HT1080 (cell line): ENCODE measurements at regions not wholly inside any gene's neighbourhood (a gene's known extent, or its start where the extent isn't known, plus 50 kb on each side); places are given as distances from the start of the nearest gene placed in this dataset.
A peak's percentile ranks its signal among the peaks of the same experiment; 100 is the strongest.

Source experiments
- DNase-seq: peaks from one replicate; pipeline ENCODE4 v3.0.0-alpha.2; 2015; ENCODE audit warnings: low read depth

DNA sequence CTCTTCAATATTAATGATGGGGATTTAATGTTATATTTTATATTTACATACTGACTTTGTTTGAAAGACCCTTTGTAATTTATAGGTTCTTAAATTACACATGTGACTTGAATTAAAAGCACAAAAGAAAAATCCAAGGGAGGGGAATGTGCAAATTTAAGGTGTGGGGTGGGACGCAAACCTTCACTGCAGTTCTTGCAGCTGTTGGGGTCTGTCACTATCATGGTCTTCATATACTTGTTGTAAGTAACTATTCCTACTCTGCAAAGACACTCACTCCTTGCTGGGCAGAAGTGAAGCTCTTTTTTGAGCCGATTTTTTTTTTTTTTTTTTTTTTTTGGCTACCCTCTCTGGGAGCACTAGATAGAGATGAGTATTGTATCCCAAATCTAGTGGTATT, 505.3 kb downstream of the ARHGEF28 start:
- no peak for DNase-seq

DNA sequence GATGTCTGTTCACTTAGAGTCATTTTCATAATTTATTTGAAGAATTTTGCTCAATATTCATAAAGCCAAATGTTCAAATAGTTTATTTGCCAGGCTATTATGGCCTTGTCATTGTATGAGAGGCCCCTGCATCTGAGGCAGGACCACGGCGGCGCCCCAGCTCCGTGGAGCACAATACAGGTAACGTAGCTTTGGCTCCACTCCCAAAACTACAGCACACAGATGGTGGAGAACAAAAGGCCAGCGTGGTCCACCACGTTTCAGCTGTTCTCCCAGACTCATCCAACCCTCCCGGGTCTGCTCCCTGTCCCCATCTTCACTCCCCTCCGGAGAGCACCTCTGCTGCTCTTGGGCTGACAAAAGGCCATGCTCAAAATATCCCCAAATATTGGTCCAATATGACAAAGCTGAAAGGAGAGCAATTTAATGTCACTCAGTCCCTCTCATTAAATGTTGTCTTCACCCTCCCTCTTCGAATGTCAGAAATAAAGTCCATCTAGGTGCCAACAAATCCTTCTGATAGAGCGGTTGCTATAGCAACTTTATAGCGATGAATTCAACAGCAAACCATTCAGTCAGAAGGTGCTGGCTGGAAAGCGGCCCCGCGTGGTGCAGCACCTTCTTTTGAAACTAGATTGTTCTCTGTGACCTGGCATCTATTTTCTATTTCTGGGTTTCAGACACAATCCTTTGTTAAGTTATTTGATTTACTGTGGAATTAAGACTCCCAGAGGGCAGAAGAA, 504.3 kb downstream of the ARHGEF28 start:
- DNase-seq: no peak

DNA sequence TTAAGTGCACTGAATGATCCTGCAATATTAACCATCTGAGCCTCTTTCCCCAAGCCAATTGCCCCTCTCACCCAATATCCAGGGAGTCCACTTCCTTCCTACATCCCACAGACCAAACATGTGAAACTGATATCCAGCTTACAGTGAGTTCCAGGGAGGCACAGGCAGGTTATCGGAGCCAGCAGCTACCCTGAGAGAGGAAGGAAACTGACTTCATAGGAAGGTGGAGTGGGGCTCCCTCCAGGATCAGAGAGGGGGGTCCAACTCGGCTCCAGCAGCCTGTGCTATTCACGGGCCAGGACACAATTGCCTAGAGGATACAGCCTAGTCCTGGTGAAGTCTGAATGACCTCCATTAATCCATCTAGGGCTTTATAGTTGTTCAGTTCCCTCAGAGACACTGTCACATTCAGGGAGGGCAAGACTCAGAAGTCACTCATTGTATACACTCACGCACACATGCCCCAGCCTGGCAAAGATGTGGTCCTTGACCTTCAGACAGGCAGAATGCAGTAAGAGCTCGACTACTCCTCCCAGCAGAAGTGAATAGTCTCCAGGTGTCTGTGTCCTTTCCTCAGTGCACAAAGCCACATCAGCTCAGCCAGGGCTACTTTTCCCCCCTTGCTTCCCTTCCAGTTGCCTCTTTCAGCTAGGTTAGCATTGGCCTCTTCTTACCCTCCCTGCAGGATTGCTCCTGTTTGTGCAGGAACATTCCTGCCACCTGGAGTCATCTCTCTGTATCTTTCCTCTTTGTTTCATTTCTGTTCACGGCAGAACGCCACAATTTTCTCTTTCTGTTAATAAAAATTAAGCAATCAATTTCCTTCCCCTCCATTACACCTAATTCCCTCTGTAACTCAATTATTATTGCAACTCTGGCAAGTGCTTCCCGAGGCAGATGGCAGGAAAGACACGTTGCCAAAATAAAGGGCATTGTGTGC, 501.7 kb downstream of the ARHGEF28 start:
- DNase-seq: peak; percentile 40

DNA sequence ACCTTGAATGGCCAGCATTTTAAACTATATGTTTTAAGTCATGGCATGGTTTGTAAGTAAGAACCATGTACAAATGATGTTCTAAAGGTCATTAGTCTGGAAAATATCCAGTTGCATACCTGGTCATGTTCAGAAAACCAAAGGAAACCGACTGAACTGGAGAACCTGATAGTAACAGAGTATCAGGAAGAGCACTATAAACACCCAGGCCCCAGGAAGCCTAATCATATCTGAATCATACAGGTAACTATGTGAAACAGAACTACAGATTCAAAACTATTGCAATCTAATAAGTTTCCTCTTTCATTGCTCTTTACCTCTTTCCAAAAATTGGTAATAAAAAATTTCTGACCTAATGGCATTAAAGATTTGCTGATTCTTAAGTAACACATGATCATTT, 500.3 kb downstream of the ARHGEF28 start:
- DNase-seq: no peak

DNA sequence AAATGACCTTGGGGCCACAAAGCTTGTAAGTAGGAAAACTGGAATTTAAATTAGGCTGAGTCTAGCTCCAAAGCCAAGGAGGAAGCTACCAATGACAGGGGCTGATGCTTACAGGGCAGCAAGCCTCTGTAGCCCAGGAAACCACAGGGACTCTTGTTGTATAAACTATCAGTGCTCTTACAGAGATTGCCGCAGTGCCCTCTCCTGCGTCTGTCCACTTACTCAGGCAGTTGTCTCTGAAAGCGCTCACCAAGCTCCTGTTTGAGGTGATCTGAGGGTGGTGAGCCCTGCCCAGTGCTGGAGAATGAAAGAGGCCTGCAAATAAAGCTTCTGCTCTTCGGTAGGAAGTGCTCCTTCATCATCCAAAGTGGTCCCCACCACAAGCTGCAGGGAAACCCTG, 498.8 kb downstream of the ARHGEF28 start:
- no peak for DNase-seq

DNA sequence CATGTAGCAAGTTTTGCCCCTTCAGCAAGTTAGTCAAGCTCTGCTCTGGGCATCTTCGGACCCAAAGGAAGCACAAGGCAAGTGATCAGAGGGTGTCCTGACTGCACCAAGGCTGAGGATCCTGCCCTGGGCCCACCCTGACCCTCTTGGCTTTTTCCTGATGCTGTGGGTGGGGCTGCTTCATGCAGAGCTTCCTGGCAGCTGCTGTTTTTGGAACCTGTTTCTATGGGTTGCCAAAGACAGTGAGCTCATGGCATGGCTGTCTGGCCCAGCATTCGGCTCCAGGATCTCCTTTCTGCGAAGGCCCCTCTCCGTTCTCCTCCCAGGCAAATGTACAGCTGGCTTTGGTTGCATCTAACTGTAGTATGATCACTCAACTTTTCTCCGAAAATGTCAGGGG, 497.9 kb downstream of the ARHGEF28 start:
- no peak for DNase-seq

DNA sequence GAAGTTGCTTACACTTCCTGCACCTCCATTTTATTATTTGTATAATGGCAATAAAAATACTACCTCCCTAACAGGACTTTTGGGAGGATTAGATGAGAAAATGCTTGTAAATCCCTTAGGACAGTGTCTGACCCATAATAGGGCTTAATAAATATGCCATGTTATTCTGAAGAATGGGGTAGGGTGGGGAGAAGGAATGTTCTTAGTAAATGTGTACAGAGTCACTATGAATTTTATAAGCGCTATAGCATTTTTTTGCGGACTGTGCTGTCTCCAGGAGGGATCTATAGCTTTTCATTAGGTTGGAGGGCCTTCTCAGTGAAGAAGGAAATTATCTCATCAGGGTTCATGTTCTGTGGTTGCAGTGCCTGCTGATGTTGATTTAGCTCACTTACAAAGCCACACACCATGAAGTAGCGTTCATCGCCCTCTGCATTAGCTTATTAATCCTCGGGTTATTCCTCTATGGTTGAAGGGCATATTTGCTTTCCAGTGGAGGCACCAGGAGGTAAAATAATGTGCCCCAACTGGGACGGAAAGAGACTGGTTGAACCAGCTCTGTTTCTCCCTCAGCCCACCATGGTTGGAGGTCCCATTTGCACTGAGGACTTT, 497.1 kb downstream of the ARHGEF28 start:
- DNase-seq: no peak

DNA sequence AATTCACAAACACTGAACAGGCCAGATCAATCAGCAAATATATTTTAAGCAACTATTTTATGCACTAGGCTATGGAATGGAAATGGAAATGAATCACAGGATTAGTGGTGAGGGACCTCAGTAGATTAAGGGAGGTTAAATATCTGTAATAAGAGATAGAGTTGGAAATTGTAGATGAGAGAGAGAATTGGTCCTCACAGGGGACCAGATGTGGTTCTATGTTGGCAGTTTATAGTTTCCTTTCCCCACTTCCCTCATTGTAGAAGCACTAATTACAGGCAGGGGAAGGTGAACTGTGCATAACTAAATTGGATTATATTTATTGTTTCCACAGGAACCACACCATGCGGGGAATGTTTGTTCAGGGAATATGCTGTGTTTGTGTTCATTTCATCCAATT, 496.2 kb downstream of the ARHGEF28 start:
- no peak for DNase-seq

DNA sequence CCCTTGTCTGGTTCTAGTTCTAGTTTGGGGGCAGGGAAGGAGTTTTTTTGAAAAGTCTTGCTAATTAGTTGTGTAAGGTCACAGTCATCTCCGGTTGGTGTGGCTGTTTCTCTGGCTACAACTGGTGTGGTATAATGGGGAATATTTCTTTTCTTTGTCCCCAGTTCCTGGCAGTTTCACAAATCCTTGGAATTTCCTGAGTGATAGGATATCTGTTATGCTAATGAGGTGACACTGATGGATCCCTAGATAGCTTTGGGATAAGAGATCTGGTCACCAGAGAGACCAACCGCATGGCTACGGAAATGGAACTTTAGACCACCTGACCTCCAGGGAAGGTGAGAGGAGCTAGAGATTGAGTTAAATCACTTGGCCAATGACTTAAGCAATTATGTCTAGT, 494.6 kb downstream of the ARHGEF28 start:
- no peak for DNase-seq

DNA sequence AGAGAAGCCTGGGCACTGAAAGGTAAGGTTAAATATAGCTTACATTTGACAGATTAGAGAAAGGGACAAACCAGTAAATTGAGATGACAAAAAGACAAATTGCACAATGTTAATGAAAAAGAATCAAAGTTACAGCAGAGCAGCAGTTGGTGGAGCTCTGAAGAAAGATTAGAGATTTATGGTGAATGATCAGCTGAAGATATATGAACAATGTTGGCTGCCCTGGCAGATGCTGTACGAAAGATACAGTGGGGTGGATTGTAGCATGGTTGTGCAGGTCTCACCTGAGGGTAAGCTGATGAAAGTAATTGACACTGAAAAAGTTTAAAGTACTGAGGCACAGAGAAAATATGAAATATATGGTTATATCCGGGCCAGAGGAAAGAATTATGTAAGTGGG, 492.1 kb downstream of the ARHGEF28 start:
- no peak for DNase-seq

DNA sequence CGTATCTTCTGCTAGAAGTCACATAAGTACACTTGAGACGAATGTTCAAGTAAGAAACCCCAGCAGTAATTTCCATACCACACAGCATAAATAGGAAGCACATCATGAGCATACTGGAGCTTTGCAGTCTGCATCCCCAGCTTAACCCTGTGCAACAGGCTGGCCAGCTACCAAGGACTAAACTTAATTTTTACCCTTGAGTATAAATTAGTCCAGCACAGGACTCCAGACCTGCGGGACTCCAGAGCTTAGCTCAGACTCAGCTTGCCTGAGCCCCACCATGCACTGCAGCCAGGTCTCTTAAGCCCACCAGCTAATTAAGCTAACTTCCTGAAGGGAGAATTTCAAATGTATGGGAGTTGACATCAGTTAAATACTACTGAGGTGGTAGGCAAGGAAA, 491.0 kb downstream of the ARHGEF28 start:
- no peak for DNase-seq

DNA sequence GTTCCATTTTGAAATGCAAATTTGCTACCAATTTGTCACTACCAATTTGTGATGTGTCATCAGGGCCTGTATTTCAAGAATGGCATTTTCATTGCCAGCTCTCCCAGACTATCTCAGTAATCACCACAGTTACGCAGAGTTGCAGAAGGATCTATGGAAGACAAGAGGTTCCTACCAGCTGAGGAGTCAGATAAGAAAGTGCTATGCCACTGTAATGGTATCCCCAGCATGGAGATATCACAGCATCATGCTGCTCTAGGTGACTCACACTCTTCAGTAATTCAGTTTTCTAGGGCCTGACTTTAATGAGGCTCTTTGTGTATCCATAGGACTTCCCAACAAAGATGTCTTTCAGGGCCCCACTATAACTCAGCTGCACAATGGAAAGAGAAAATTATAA, 490.3 kb downstream of the ARHGEF28 start:
- peak; percentile 13 for DNase-seq

DNA sequence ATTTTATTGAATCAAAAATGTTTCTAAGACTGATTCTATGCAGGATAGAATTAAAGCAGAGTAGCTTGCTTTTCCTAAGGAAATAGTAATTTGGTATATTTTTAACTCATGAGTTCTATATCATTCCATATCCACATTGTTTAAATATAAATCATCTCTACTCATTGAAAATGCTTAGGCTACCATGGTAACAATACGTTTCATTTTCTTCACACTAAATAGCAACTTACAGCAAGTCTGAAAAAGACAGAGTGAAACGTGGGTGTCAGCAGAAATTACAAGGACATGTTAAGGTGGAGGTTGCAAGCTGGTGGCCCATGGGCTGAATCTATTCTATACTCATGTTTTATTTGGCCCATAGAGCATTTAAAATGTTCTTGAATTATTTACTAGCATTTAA, 487.9 kb downstream of the ARHGEF28 start:
- no peak for DNase-seq

DNA sequence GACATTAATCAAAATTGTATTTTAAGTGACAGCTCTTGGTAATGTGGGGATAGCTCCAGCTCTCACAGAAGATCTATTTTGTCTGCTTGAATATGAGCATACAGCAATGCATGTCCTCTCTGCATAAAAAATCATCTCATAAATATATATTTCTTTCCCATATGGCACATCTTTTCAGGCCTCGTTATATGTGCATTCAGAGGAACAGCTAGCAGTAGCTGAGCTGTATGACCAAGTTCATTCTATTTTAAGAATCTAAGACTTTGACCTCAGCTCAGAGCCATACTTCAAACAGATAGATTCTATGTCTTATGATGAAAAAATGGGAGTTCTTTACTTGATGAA, 487.2 kb downstream of the ARHGEF28 start:
- DNase-seq: no peak

DNA sequence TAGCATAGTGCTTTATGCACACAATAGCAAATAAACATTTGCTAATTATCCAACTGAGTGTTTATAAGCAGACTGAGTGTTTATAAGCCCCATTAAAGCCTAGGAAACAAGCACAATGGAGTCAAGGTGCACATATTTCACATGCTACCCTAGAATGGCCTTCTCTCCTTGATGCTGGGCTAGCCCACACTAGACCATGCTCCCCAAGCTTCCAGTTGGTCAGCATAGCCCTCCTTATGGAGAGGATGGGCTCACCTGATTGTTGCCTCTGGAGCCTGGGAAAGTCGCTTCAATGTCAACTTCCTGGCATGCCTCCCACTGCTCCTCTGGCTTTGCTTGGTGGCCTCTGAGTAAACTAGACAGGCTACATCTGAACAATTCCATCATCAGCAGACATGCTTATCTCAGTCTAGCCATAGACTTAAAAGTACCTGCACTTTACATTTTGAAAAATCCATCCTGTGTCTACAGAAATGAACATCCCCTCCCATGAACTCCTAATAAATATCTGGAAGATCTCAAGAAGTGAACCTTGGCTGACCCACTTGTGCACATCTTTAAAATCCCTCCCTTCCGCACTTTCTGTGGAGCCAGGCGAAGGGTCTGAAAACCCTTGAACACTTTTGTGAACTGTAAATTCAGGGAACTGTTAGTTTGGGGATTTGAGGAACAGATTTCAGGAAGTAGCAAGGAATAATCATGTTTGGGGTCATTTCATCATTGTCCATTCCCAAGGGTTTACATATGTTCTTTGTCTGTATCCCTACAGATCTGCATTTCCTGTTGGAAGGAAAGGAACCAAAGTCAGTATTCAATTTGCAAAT, 486.6 kb downstream of the ARHGEF28 start:
- no peak for DNase-seq

DNA sequence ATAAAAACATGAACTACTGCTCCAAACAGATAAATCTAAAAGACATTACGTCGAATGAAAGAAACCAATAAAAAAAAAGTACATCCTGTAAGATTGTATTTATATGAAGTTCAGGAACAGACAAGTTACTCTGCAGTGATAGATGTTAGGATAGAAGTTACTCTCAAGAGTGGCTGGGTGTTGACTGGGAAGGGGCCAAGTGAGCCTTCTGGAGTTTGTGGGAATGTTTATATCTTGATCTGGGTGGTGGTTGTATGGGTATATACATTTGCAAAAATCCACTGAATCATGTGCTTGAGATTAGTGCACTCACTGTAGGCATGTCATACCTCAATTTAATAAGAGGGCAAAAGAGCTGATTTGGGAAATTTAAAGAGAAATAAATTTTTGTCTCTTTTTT, 485.8 kb downstream of the ARHGEF28 start:
- no peak for DNase-seq

DNA sequence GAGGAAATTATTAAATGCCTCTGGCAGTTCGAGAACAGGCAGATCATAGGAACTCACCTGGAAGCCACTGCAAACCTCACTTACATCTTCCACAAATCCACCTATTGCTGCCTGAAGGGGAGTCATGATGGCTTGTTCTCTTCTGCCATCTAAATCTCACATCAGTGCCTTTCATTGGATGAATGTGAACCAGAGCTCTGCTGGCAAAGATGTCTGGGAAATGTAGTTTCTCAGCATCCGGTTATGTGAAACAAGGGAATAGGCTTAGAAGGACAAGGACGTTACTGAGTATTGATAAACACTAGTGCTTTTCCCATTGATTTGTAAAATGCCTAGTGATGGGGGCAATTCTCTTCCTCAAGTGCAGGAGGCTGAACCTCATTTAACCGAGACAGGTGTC, 483.3 kb downstream of the ARHGEF28 start:
- DNase-seq: no peak

DNA sequence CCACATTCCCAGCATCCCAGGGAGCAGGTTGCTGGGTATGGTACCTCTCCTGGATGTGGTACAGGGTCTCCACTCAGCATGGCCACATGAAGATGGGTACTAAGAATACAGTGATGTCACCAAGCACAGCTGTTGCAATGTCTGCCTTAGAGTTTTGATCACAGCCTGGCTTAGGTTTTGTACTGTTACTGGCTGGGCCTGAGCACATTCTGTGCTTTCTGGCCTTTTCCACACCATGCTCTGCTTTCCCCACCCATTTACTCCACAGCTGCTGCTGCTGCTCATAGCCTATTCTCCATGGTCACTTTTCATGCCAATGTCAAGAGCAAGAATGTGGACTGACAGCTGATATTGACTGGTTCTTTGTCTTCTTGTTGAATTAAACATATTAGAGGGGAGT, 481.9 kb downstream of the ARHGEF28 start:
- no peak for DNase-seq

DNA sequence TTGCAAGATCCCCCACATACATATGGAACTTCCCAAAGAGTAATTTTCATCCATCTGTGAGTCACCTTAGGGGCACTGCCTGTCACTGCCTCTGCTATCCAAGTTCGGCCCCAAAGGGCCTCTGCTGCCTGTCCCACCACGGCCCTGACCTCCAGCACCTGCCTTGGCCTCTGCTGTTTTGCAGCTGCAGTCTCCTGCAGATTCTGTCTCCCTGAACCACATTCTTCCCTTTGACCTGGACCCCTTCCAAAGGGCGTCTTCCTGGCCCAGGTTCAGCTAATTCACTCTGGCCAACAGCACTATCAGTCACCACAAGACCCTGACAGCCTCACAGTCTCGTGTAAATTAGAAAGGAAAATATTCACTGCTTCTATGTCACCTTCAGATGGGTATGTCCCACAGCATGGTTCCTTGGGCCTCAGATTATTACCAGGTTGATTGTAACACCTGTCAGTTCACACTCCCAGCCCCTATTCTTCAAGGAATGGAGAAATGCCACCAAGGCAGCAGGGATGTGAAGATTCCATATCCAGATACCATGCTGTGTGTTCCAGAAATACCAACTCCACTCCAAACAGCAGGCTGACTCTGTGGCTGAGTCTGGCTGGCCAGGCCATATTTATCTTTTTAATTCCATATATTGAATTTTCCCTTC, 479.3 kb downstream of the ARHGEF28 start:
- DNase-seq: no peak

DNA sequence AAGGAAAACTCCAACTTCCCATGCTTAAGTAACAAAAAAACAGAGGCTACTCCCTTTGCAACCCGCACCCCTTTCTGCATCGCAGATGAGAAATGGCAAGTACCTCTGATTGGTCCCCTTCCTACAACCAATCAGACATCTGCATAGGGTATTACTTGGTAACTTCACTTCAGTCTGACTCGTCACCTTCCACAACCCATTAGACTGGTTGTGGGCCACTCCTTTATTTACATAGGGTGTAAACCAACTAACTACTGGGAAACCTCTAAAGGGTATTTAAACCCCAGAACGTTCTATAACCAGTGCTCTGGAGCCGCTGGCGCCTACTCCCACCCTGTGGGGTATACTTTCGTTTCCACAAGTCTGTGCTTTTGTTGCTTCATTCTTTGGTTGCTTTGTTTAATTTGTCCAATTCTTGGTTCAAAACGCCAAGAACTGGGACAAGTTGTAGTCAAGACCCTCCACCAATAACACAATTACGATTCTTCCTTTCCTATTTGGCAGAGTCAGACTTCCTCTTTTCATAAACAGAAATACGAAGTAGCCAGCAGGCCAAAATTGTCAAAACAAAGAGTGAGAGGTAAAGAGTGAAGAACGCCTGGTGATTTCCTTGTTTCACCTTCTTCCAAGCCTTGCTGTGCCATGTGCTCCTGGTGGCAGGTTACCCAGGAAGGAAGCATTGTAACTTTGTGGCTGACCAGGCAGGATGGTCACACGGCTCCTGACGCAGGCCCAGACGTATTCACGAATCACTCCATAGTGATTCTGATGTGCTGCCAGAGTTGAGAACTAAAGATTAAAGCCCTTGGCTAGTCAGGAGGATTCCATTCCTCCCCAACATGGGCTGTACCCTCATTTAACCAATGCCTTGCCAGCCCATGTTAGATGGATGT, 477.4 kb downstream of the ARHGEF28 start:
- DNase-seq: no peak
